ENCODE measurements at regions not wholly inside any gene's neighbourhood (a gene's known extent, or its start where the extent isn't known, plus 50 kb on each side); places are given as distances from the start of the nearest gene placed in this dataset.

DNA sequence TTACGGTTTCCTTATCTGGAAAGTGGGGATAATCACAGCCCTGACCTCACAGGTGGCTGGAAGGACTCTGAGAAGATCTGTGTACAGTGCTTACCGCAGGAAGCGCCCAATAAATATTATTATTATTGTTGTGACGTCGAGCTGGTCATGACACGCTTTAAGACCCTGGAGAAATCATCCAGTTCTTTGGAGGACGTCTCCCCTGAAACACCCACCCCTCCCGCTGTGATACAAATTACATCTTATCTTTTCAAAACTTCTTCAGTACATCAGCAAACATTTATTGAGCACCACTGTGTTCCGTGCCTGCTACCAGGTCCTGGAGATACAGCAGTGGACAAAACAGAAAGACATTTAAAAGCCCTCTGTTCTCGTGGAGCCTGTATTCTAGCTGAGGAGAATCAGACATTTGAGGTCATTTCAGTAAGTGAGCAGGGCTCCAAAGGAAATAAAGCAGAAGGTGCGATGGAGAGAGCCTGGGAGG is 118.7 kb downstream of the CEBPB start:
- Mint-ChIP-seq H3K4me3 (peak overlapping the region in 2 of 5 donors; percentile 26 to 33), H3K9me3 (no peaks in the 10 kb centered on the region), H3K27me3 (ENCODE audit: low read depth in 3 of 3) (peaks cover 9 to 11% (median 10%) of the 10 kb centered on the region in 3 donors), H3K27ac (peak overlapping the region in 3 of 6 donors; percentile 58 to 77 (median 67)), H3K4me1 (peaks cover 19 to 25% of the 10 kb centered on the region in 2 donors), H3K36me3 (no peaks in the 10 kb centered on the region)
- DNase-seq = no peak

DNA sequence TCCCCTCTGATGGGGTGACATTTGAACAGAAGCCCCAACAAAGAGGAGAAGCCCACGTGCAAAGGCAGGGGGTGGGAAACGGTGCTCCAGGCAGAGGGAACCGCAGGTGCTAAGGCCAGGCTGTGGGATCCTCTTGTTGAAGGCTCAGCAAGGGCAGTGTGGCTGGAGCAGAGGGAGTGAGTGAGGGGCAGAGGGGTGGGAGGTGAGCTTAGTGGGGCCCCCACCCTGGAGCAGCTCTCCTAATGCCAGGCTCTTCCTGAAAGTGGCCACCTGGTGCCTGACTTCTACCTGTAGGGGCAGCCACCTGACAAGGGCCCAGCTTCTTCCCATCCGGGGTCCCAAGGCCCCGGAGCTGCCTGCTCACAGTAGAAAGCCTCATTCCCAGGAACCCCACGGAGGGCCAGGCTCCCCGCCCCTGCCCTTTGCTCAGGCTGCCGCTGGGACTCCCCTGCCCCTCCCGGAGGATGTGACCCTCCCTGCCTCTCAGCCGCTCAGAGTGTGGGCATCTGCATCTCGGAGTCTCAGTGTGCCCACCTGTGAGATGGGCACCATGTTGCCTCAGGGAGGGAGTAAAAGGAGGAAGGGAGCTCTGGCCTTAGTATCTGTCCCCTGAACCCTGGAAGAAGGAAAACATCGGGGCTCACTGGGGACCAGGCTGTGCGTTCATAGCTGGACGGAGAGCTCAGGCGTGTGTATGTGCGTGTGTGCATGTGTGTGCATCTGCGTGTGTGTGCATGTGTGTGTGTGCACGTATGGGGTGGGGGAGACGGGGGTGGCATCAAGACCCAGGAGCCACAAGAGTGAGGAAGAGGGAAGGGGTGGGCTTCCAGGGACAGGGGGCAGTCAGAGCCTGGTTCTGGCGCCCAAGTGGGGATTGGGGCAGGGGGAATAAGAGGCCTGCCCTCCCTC is 119.4 kb downstream of the CEBPB start:
- Mint-ChIP-seq H3K9me3 (no peaks in the 10 kb centered on the region), H3K27ac (peak overlapping the region in 5 of 6 donors; percentile 58 to 85 (median 80)), H3K27me3 (ENCODE audit: low read depth in 3 of 3) (peaks cover 9 to 12% (median 11%) of the 10 kb centered on the region in 3 donors), H3K4me1 (peaks cover 19 to 25% of the 10 kb centered on the region in 2 donors), H3K36me3 (no peaks in the 10 kb centered on the region), H3K4me3 (peak overlapping the region in 4 of 5 donors; percentile 26 to 67 (median 39))
- no peak for DNase-seq

DNA sequence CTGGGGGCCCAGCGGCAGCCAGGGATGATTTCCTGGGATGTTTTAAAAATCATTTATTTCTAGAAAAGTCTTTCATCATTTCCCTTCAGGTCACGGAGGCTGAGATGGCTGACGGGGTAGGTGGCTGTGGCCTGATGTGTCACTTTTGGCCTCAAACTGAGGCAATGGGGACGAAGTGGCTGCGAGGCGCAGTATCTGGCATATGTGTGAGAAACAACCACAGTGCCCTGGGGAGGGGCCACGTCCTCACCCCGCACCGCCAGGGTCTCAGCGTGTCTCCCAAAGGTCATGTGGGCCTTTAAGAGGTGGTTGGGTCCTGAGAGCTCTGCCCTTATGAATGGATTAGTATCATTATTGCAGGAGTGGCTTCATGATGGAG is 120.0 kb downstream of the CEBPB start:
- peak; percentile 66 to 68 (median 67) for DNase-seq
- Mint-ChIP-seq H3K4me3 (peak overlapping the region in 4 of 5 donors; percentile 12 to 67 (median 39)), H3K27me3 (ENCODE audit: low read depth in 3 of 3) (peaks cover 9 to 15% (median 11%) of the 10 kb centered on the region in 3 donors), H3K36me3 (no peaks in the 10 kb centered on the region), H3K27ac (peak overlapping the region in 5 of 6 donors; percentile 13 to 85 (median 77)), H3K4me1 (peaks cover 19 to 25% of the 10 kb centered on the region in 2 donors), H3K9me3 (no peaks in the 10 kb centered on the region)

DNA sequence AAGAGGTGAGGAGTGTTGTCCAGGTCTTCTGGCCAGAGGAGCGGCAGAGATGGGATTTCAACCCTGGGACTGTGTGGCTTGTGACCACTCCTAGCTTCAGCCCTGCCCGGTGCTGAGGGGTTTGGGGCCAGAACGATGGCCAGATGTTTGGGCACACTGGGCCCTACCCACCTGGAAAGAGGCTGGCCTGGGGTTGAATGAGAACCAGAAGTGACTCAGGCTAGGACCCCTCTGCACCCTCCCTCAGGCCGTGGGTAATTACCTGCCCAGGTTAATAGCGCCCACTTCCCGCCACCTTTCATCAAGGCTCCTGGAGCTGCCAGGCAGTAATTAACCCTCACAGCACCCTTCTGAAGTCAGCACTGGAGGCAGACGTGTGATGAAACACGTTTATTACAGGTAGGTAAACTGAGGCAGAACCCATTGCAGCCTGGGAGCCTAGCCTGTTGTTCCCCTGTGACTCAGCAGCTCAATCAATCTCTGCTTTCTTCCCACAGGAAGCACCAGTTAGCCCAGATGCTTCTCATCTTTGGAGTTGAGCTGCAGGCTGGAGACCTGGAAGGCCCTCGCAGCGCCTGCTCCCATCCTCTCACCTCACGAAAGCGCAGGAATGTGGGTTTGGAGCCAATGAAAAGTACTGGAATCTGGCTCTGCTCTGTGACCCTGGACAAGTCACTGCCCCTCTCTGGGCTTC is 120.8 kb downstream of the CEBPB start:
- H3K27me3 Mint-ChIP-seq (ENCODE audit: low read depth in 3 of 3) = peaks cover 9 to 15% (median 11%) of the 10 kb centered on the region in 3 donors
- H3K4me1 Mint-ChIP-seq = peaks cover 19 to 25% of the 10 kb centered on the region in 2 donors
- peak overlapping the region in 4 of 6 donors; percentile 68 to 85 (median 80) for H3K27ac Mint-ChIP-seq
- no peaks in the 10 kb centered on the region for H3K9me3 Mint-ChIP-seq
- H3K4me3 Mint-ChIP-seq = no peak overlapping the region
- DNase-seq = no peak
- no peaks in the 10 kb centered on the region for H3K36me3 Mint-ChIP-seq

GRCh38 chr20:50312002-50312681 is 121.5 kb downstream of the CEBPB start:
- Mint-ChIP-seq H3K27me3 (ENCODE audit: low read depth in 3 of 3) (peaks cover 9 to 15% (median 11%) of the 10 kb centered on the region in 3 donors), H3K27ac (peak overlapping the region in 2 of 6 donors; percentile 1 to 70), H3K36me3 (no peaks in the 10 kb centered on the region), H3K4me3 (no peak overlapping the region), H3K4me1 (peaks cover 19 to 25% of the 10 kb centered on the region in 2 donors), H3K9me3 (no peaks in the 10 kb centered on the region)
- DNase-seq = no peak

DNA sequence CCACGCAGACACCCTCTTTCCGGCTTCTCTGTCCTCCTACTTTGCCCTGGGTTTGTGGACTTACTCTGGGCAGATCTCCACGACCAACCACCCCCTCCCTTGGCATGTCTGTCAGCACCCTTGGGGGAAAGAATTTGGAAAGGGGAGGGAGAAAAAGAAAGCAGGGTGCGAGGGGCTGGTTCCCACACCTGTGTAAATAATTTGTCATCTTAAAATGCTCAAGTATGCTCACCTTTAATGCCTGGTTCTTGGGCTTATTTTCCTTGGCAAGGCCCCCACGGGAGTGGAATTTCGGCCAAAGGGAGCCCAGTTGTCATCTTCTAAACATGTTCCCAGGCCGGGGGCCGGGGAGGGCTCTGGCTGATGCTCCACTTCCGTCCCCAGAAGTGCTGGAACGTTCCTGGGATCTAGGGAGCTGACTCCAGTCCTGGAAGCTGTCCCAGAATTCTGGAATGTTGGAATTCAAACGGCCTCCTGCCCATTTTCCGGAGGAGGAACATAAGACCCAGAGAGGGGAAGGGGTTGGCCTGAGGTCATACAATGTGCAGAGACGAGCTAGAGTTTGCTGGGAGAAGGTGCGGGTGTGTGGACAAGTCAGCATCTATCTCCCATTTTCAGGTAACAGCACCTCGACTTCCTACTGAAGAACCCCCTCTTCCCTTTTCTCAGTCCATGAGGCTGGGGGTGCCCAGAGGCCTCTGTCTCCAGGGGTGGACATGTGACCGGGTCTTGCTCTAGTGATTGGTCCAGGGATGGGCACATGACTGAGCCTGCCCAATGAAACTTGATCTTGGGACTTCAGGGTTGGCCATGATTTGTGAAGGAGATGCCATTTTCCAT is 122.3 kb downstream of the CEBPB start:
- no peak overlapping the region for H3K27ac Mint-ChIP-seq

DNA sequence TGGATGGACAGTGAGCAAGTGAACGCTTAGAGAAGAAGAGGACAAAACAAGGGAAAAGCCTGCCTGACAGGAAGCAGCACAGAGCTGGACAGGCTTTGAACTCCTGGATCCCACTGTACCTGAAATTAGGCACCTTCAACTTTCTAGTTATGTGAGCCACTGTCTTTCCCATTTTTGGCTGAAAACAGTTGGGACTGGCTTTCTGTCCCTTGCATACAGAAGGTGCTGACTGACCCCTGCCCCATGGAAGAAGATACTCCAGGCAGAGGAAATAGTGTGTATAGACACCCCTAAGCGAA is 122.8 kb downstream of the CEBPB start:
- peaks cover 0 to 4% (median 0%) of the 10 kb centered on the region in 3 donors for H3K36me3 Mint-ChIP-seq
- peaks cover 19 to 25% of the 10 kb centered on the region in 2 donors for H3K4me1 Mint-ChIP-seq
- no peak overlapping the region for H3K4me3 Mint-ChIP-seq
- peaks cover 12 to 15% (median 13%) of the 10 kb centered on the region in 3 donors for H3K27me3 Mint-ChIP-seq (ENCODE audit: low read depth in 3 of 3)
- H3K27ac Mint-ChIP-seq = no peak overlapping the region
- H3K9me3 Mint-ChIP-seq = no peaks in the 10 kb centered on the region
- DNase-seq = no peak

More for the DNA sequence above, 122.3 kb downstream of the CEBPB start:
- no peak overlapping the region for H3K4me3 Mint-ChIP-seq
- peaks cover 19 to 25% of the 10 kb centered on the region in 2 donors for H3K4me1 Mint-ChIP-seq
- peaks cover 12 to 15% (median 15%) of the 10 kb centered on the region in 3 donors for H3K27me3 Mint-ChIP-seq (ENCODE audit: low read depth in 3 of 3)
- H3K9me3 Mint-ChIP-seq = no peaks in the 10 kb centered on the region
- DNase-seq = no peak
- no peaks in the 10 kb centered on the region for H3K36me3 Mint-ChIP-seq

- Mint-ChIP-seq H3K4me3 (no peak overlapping the region), H3K27ac (no peak overlapping the region), H3K36me3 (peaks cover 0 to 4% (median 0%) of the 10 kb centered on the region in 3 donors), H3K4me1 (peaks cover 19 to 25% of the 10 kb centered on the region in 2 donors), H3K9me3 (no peaks in the 10 kb centered on the region), H3K27me3 (ENCODE audit: low read depth in 3 of 3) (peaks cover 12 to 14% (median 13%) of the 10 kb centered on the region in 3 donors)
- no peak for DNase-seq
These were observed 123.4 kb downstream of the CEBPB start for GRCh38 chr20:50313827-50314677.

GRCh38 chr20:50314678-50315335 is 124.2 kb downstream of the CEBPB start:
- Mint-ChIP-seq H3K27me3 (ENCODE audit: low read depth in 3 of 3) (peaks cover 11 to 13% (median 12%) of the 10 kb centered on the region in 3 donors), H3K36me3 (peaks cover 0 to 4% (median 0%) of the 10 kb centered on the region in 3 donors), H3K4me1 (peaks cover 14 to 19% of the 10 kb centered on the region in 2 donors), H3K4me3 (no peak overlapping the region), H3K27ac (no peak overlapping the region), H3K9me3 (no peaks in the 10 kb centered on the region)
- DNase-seq = no peak

DNA sequence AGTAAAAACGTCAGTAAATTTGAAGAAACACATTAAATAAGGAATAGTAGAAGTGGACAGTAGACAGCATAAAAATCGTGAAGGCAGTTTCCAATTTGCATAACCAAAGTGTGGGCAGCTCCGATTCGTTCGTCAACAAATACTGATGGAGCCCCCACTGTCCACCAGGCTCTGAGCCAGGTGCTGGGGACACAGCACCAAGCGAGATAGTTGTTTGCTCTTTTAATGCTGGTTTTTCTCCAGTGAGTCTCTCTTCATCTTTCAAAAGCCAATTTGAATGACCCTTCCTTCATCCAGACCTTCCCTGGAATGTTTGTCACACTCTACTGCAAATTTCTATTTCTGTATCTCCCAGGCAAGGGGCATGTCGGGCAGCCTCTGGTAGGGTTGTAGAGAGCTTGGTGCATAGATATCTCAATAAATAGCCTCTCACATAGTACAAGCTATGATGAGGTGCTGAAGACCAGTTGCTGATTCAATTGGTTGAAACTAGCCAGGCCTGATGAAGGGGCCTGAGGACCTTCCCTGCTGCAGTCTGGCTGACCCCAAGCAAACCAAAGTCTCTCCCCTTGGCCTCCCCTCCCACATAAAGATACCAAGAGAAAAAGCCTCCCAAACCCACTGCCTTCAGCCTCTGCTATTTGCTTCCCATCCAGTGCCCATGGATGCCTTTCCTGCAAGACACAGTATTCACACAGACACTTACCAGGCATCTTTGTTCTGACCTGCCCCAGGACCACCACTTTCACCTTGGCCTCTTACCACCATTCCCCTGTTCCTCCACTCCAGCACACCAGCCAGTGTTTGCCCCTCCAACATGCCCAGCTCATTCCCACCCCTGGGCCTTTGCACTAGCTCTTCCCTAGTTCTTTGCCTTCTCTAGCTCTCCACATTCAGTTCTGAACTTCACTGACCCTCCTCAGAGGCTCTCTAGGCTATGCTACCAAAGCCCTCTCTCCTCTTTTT is 125.2 kb downstream of the CEBPB start:
- Mint-ChIP-seq H3K4me3 (no peak overlapping the region), H3K9me3 (no peaks in the 10 kb centered on the region), H3K27ac (no peak overlapping the region), H3K4me1 (peaks cover 6 to 10% of the 10 kb centered on the region in 2 donors), H3K27me3 (ENCODE audit: low read depth in 3 of 3) (peaks cover 7 to 11% (median 8%) of the 10 kb centered on the region in 3 donors), H3K36me3 (peaks cover 0 to 4% (median 0%) of the 10 kb centered on the region in 3 donors)
- DNase-seq = no peak

GRCh38 chr20:50317116-50317515 is 126.5 kb downstream of the CEBPB start:
- Mint-ChIP-seq H3K27me3 (ENCODE audit: low read depth in 3 of 3) (peaks cover 5 to 10% (median 6%) of the 10 kb centered on the region in 3 donors), H3K27ac (peak overlapping the region in 1 of 6 donors; percentile 41), H3K4me3 (no peak overlapping the region), H3K36me3 (peaks cover 0 to 4% (median 0%) of the 10 kb centered on the region in 3 donors), H3K9me3 (no peaks in the 10 kb centered on the region), H3K4me1 (peaks cover 0 to under 1% of the 10 kb centered on the region in 2 donors)
- no peak for DNase-seq

Data from immature natural killer cell (primary cell).